H1 (cell line): ENCODE measurements at regions not wholly inside any gene's neighbourhood (a gene's known extent, or its start where the extent isn't known, plus 50 kb on each side); places are given as distances from the start of the nearest gene placed in this dataset.

Source experiments
- CBX8 ChIP-seq: fragments of 300-800, 300-1000 bp; sonication (generic); IDR thresholded peaks from 2 replicates; pipeline ENCODE4 v1.7.1; 2016; ENCODE audit warnings: low read depth, low read length, borderline replicate concordance
- SIRT6 ChIP-seq: IDR thresholded peaks from one replicate; pipeline ENCODE4 v1.7.1; 2012; ENCODE audit warnings: low read length, inconsistent platforms
- SUZ12 ChIP-seq: fragments of 200-600 bp; sonication (generic); IDR thresholded peaks from 2 replicates; pipeline ENCODE4 v1.6.1; 2012; ENCODE audit warnings: mild to moderate bottlenecking, inconsistent platforms, low read length, moderate library complexity, mixed read lengths

DNA sequence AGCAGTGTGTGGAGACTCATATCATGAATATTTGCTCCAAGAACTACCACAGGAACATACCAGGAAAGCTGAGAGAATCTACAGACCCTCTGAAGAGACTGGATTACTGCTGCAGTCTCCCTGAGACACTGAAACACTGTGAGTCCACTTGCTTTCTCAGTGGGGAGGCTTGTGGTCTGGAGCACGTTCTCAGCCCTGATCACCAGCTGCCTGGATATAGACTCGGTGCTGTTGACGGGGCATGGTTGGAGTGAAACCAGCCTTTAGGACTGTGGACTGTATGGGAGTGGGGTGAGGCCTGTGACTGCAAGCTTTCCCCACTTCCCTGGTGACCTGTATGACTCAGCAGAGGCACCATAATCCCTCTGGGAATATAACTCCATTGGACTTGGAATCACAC is 525.8 kb upstream of the FBXO33 start (continued):
- no peak for TF ChIP-seq SUZ12
- TF ChIP-seq CBX8, result no peak
- TF ChIP-seq SIRT6, result no peak
